ENCODE measurements at regions not wholly inside any gene's neighbourhood (a gene's known extent, or its start where the extent isn't known, plus 50 kb on each side); places are given as distances from the start of the nearest gene placed in this dataset.

GRCh38 chr10:130709415-130709814, 573.2 kb downstream of the GLRX3 start:
- H3K4me3 ChIP-seq (ENCODE audit: low read depth, low read length, poor library complexity, severe bottlenecking): no peak overlapping the region
- TF ChIP-seq EZH2 (IDR thresholded peaks at IDR 0.05; ENCODE audit: borderline replicate concordance, low read depth, low read length, poor library complexity, severe bottlenecking): no peak
- TF ChIP-seq CTCF (conservative IDR thresholded peaks at IDR 0.05; ENCODE audit: low read depth, low read length): no peak
- no peaks in the 10 kb centered on the region for H3K36me3 ChIP-seq (ENCODE audit: insufficient read depth, low read length, poor library complexity, severe bottlenecking)
- ChIA-PET POLR2A (ENCODE audit: low non-redundant PET) (no interaction called here), CTCF (no interaction called here)
- H3K27ac ChIP-seq (ENCODE audit: low read depth, low read length, poor library complexity, severe bottlenecking): no peak overlapping the region
- H3K9me3 ChIP-seq (ENCODE audit: low read depth, low read length, poor library complexity, severe bottlenecking): no peaks in the 10 kb centered on the region
- no peak for DNase-seq (ENCODE audit: low spot score)
- BruUV-seq (replicated peaks): no TSS peak
- intact Hi-C loops (cut with micrococcal nuclease; ENCODE audit: unreplicated experiment): no loop called here
- no peaks in the 10 kb centered on the region for H3K4me1 ChIP-seq (ENCODE audit: insufficient read depth, low read length, poor library complexity, severe bottlenecking)
- H3K27me3 ChIP-seq (replicated peaks; ENCODE audit: insufficient read depth, low read depth, low read length, poor library complexity): no peaks in the 10 kb centered on the region

- H3K27me3 ChIP-seq (replicated peaks; ENCODE audit: insufficient read depth, low read depth, low read length, poor library complexity): no peaks in the 10 kb centered on the region
- ChIA-PET POLR2A (ENCODE audit: low non-redundant PET) (no interaction called here), CTCF (no interaction called here)
- TF ChIP-seq EZH2 (IDR thresholded peaks at IDR 0.05; ENCODE audit: borderline replicate concordance, low read depth, low read length, poor library complexity, severe bottlenecking) (no peak), CTCF (conservative IDR thresholded peaks at IDR 0.05; ENCODE audit: low read depth, low read length) (no peak)
- H3K4me1 ChIP-seq (ENCODE audit: insufficient read depth, low read length, poor library complexity, severe bottlenecking): no peaks in the 10 kb centered on the region
- H3K36me3 ChIP-seq (ENCODE audit: insufficient read depth, low read length, poor library complexity, severe bottlenecking): no peaks in the 10 kb centered on the region
- H3K4me3 ChIP-seq (ENCODE audit: low read depth, low read length, poor library complexity, severe bottlenecking): no peak overlapping the region
- intact Hi-C loops (cut with micrococcal nuclease; ENCODE audit: unreplicated experiment): no loop called here
- H3K27ac ChIP-seq (ENCODE audit: low read depth, low read length, poor library complexity, severe bottlenecking): no peak overlapping the region
- no TSS peak for BruUV-seq (replicated peaks)
- no peaks in the 10 kb centered on the region for H3K9me3 ChIP-seq (ENCODE audit: low read depth, low read length, poor library complexity, severe bottlenecking)
- no peak for DNase-seq (ENCODE audit: low spot score)
Measured at GRCh38 chr10:130711072-130711471, 574.9 kb downstream of the GLRX3 start.

GRCh38 chr10:130713135-130713534, 576.9 kb downstream of the GLRX3 start:
- intact Hi-C loops (cut with micrococcal nuclease; ENCODE audit: unreplicated experiment): no loop called here
- Histone ChIP-seq H3K9me3 (ENCODE audit: low read depth, low read length, poor library complexity, severe bottlenecking) (no peaks in the 10 kb centered on the region), H3K27me3 (replicated peaks; ENCODE audit: insufficient read depth, low read depth, low read length, poor library complexity) (no peaks in the 10 kb centered on the region), H3K4me3 (ENCODE audit: low read depth, low read length, poor library complexity, severe bottlenecking) (no peak overlapping the region), H3K4me1 (ENCODE audit: insufficient read depth, low read length, poor library complexity, severe bottlenecking) (no peaks in the 10 kb centered on the region), H3K27ac (ENCODE audit: low read depth, low read length, poor library complexity, severe bottlenecking) (no peak overlapping the region), H3K36me3 (ENCODE audit: insufficient read depth, low read length, poor library complexity, severe bottlenecking) (no peaks in the 10 kb centered on the region)
- POLR2A ChIA-PET (ENCODE audit: low non-redundant PET): no interaction called here
- no TSS peak for BruUV-seq (replicated peaks)
- CTCF ChIA-PET: no interaction called here
- TF ChIP-seq CTCF (conservative IDR thresholded peaks at IDR 0.05; ENCODE audit: low read depth, low read length): no peak
- no peak for TF ChIP-seq EZH2 (IDR thresholded peaks at IDR 0.05; ENCODE audit: borderline replicate concordance, low read depth, low read length, poor library complexity, severe bottlenecking)
- DNase-seq (ENCODE audit: low spot score): no peak

All from A673 (cell line).